ENCODE measurements at regions not wholly inside any gene's neighbourhood (a gene's known extent, or its start where the extent isn't known, plus 50 kb on each side); places are given as distances from the start of the nearest gene placed in this dataset.
"Not testable (repeated sequence)": the region's sequence is repeated elsewhere in the genome, so short reads cannot be mapped to it uniquely, and the experiment has no call there.

DNA sequence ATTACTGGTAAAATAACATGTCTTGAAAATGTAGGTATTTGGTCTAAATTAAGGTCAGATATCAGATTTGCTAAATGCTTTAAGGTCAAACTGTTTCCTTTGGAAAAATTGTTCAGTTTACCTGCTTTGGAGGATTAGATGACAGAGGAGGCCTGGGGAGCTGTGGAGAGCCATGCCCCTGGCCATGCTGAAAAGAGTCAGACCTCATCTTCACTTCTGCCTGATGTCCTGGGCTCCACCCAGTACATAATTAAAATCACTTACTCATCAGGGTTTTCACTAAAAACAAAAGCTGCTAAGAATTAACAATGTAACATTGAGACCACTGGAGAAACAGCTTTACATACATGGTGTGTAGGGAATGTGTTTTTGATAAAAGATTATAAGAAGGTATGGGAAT, 60.8 kb upstream of the UNC93A start:
- DNase-seq, result no peak

DNA sequence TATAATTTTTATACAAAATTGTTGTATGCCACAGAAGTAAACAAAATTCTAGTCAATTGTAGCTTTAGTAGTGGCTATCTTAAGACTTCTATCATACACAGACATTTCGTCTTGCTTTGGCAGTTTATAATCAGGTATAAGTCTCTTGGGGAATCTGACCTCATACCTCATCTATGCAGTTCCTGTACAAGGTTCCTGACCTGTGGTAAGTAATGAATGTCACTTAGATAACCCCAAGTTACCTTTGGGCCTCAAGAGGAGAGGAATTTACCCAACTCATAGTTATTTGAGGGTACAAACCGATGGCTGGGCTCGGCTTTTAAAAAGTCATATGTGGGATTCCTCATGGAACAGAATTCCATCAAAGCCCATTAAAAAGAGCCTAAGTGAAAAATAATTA, 58.8 kb upstream of the UNC93A start:
- DNase-seq, result no peak

DNA sequence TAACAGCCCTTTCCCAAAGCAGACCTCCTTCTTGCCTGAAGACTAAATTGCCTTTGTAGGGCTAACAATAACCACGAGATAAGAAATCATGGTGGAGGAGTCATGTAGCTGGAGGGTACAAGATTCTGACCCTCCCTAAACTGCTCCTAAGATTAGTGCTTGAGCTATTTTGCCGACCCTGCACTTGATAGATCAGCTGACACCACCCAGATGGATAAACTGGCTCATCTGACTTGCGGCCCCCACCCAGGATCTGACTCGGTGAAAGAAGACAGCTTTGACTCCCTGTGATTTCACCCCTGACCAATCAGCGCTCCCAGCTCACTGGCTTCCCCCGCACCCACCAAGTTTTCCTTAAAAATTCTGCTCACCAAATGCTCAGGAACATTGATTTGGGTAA, 57.6 kb upstream of the UNC93A start:
- no peak for DNase-seq

DNA sequence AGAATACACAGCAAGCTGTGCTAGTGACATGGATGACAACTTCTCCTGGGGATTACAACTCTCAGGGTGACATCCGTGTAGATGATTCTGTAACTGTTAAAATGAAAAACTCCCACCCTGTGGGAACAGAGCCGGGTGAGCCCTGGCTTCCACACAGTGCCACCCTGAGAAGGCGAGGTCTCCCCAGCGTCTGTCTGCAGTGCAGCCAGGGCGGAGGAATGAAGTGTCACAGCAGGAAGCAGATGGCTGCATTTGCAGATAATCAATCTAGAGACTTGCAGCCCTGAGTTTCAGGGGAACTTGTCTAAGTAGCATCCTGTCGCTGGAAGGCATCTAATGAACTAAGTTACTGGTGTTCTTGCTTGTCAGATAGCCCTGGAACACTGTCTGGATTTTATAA, 56.5 kb upstream of the UNC93A start:
- not testable (repeated sequence) for DNase-seq

DNA sequence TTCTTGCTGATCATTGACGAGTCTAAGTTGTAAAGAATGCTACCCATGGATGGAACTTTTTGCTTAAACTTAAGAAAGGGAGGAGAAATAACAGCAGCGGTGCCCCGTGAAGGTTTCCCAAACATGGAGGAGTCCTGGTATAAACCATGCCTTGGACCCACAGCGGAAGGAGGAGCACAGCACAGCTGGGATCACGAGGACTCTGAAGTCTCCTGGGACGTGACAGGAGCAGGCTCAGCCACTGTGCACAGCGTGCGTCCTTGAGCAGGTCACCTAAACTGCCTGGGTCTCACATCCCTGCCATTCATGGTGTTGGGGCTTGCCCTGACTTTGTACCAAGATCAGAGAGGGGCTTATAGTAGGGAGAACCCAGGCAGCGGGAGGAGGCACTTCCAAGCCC, 56.1 kb upstream of the UNC93A start:
- no peak for DNase-seq

DNA sequence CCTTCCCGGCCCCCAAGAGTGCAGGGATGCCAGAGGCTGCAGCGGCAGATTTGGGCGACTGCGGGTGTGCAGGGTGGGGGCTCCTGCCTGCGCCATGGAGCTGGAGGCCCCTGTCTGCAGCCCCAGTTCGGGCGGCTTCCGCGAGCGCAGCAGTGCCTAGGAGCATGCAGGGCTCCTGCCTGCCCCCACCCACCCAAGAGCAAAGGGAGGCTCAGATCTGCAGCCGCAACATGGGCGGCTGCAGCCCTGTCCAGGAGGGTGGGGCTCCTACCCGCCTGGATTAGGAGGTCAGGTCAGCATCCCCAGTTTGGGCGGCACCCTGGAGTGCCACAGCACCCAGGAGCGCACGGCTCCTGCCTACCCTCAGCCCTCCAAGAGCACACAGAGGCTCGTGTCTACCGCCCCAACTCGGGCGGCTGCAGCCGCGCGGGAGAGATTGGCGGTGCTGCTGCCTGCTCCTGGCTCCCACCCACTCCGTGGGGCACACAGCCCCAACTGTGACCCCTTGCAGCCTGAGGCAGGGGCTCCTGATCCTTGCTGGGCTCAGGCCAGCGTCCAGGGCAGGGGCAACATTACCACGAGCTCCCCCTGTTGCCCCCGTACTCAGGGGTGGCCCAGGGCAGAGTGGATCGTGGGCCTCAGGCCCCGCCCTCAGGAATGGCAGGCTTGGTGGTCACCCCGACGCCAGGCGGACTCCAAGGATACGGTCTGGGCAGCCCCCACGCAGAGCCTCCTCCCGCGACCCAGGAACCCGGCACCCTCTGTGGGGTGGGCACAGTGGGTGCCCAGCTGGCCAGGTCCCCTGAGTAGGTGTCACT, 55.5 kb upstream of the UNC93A start:
- no peak for DNase-seq

DNA sequence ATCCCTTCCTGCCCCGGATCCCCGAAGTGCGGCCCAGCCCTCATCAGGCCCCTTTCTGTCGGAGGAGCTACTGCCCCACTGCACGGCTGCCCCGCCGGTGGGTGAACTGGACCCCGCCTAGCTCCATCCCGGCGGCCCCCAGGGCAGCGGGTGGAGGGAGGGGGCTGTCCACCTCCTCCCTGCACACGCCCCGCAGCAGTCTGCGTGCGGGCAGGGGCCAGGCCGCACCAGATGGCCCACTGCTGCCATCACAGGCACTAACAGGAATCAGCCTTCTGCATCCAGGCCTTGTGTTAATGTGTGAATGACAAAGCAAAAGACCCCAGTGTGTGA, 54.9 kb upstream of the UNC93A start:
- no peak for DNase-seq

DNA sequence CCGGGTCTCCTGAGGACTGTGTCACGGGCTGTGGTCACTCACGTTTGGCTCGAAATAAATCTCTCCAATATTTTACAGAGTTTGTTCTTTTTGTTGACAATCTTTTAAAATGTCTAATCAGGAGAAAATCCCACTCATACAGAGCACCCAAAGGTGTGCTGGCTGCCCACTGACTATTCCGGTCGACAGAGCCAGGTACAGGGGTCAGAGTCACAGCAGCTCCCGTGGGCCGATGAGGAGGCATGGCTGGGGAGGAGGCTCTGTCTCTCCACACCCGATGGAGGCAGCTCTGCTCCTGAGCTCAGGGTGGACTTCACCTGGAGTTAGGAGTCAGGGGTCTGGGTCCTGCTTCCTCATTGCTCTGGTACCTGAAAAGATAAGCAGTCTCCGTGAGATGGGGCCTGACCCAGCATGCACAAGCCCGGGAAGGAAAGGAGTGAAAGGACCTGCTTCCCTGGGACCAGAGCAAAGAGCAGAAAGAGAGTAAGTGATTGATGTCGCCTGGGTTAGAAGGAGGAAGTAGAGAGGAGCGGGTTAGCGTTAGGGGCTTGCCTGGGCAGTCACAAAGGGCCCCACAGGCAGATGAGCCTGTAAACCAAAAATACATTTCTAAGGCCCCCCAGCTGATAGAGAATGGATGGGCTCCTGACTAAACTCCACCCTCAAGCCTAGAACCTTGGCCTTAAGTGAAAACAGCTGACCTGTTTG, 53.5 kb upstream of the UNC93A start:
- no peak for DNase-seq

DNA sequence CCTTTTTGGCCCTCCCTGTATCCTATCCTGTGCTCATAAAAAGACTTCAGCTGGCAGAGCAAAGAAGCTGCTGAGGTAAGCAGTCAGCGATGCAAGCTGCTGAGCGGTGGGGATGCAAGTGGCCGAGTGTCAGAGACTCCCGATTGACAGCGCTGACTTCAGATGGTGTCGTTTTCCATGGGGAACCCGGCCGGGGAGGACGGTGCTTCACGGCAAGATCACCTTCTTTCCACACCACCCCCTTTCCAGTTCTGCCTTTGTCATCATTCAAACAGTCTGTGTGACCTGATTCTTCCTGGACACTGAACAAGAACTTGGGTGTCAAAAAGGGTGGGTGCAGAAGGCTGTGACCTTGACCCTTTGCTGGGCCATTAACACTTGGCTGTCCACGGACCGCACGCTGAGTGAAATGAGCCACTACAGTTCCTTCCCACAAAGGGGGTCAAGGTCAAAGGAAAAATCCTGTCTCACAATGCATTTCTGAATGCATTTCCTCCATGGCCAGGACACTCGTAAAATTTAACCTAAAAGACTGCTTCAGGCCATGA, 52.9 kb upstream of the UNC93A start:
- DNase-seq, result no peak

DNA sequence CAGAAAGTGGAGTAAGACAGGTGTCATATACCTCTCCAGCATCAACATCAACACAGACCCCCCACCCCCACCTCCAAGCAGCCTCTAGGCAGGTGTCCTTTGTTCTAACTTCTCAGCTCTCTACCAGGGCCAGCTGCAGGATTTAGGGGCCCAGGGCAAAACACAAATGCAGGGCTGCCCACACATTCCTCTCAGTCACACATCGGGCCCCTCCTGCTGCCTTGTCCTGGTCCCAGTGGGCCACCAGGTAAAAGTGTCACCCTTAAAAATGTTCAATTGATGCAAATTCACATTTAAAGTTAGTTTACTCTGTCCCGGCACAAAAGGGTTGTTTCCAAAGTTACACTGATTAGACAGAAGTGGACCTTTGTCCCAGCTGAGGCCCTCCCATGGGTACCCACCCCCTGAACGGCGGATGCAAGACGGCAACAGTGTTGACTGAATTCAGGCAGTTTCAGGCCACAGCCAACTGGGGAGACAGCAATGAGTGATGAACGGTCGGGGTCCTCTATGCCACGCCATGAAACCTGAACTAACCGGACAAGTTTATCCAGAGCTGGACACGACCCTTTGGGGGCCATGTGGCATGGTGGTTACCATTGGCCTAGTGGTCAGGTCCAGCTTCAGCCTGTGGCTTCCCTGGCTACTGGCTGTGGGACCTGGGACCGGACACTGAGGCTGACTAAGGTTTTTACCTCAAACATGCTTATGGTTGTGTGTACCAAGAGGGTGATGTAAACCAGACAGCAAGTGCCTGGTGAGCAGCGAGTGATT, 52.2 kb upstream of the UNC93A start:
- no peak for DNase-seq

DNA sequence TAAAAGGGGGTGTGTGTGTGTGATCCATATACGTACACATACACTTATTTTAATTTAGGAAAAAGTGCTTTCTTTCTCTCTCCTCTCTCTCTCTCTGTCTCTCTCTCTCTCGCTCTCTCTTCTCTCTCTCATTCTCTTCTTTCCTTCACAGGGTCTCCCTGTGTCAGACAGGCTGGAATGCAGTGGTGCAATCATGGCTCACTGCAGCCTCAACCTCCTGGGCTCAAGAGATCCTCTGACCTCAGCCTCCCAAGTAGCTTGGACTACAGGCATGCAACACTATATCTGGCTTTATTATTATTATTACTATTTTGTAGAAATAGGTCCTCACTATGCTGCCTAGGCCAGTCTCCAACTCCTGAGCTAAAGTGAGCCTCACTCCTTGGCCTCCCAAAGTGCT, 51.6 kb upstream of the UNC93A start:
- not testable (repeated sequence) for DNase-seq

DNA sequence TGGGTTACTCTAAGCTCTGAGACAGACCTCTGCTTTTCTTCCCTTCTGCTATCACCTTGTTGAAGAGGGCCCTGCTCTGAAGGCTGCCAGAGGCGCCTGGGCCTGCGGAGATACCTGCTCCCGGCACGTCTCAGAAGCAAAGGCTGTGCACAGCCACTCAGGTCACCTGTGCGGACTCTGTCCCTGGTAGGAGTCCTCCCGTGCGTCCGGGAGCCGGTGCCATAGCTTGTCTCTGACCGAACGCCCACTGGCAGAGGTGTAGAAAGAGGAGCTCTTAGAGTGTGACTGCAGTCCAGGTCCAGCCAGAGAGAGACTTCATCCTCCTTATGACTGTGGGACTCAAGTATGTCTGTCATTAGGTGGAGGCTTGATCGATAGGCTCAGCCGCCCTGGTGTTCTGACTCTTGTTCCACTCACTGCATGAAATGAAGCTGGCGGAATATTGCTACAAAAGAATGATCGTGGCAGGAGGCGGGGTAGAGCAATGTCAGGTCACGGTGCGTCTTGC, 51.0 kb upstream of the UNC93A start:
- no peak for DNase-seq

Measured in activated CD4-positive, alpha-beta T cell treated with anti-CD3 and anti-CD28 coated beads for 48 hours (primary cell).